Right renal cortex interstitium (tissue), 3 donors: ENCODE measurements at regions not wholly inside any gene's neighbourhood (a gene's known extent, or its start where the extent isn't known, plus 50 kb on each side); places are given as distances from the start of the nearest gene placed in this dataset.
A peak's percentile ranks its signal among the peaks of the same experiment; 100 is the strongest.

ENCODE experiments used
- DNase-seq, 3 donors: peaks; one replicate each; pipeline ENCODE4 v3.0.0-alpha.2; 2013; ENCODE audit warnings: low read depth in 3 of 3, low spot score in 2 of 3

GRCh38 chr17:73694491-73694890 lies 50.2 kb upstream of the SDK2 start:
- no peak for DNase-seq

- DNase-seq, result no peak
Observed at GRCh38 chr17:73695035-73695738, 50.9 kb upstream of the SDK2 start.

- no peak for DNase-seq
Observed at GRCh38 chr17:73696251-73696650, 52.0 kb upstream of the SDK2 start.

DNA sequence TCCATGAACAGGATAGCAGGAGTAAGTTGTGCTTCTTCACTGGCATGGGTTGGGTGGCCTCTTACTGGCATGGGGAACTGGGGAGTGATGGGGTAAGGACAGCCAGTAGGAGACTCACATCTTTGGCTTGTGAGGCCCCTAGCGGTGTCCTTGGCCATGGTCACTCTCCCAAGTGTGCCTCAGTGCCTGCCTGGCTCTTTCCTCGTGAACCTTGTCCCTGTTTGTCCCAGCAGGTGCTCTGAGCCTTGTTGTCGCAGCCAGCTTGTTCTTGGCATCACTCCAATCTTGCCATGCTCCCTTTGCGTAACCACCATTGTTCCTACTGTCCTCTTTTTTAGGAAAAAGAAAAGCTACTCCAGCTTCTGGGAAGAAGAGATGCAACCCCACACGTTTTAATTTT lies 53.6 kb upstream of the SDK2 start:
- no peak for DNase-seq

DNA sequence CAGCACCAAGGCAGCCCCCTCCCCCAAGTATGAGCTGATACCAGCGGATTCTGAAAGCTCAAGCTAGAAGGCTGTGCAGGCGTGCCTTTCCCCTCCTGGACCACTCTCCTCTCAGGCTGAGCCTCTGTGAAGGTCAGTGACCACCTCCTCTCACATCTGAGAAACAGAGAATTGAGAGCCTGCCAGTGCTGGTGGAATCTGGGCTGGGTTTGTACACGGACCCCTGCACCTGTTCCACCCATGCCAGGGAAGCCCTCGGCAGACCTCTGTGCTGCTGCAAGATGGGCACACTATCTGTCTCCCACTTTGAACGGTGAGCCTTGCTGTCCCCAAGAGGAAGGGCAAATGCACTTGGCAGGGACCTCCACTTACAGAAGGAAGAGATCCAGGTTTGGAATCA lies 54.7 kb upstream of the SDK2 start:
- DNase-seq, result no peak

DNA sequence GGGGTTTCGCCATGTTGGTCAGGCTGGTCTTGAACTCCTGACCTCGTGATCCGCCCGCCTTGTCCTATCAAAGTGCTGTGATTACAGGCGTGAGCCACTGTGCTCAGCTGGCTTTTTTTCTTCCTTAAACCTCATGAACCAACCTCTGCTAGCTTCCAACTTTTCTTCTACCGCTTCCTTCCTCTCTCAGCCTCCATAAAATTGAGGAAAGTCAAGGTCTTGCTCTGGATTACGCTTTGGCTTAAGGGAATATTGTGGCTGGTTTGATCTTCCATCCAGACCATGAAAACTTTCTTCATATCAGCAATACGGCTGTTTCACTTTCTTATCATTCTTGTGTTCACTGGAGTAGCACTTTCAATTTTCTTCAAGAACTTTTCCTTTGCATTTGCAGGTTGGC lies 57.5 kb upstream of the SDK2 start:
- no peak for DNase-seq

- DNase-seq, result no peak
Observed at GRCh38 chr17:73703192-73703591, 58.9 kb upstream of the SDK2 start.

- DNase-seq, result no peak
Observed at GRCh38 chr17:73703917-73704316, 59.7 kb upstream of the SDK2 start.

DNA sequence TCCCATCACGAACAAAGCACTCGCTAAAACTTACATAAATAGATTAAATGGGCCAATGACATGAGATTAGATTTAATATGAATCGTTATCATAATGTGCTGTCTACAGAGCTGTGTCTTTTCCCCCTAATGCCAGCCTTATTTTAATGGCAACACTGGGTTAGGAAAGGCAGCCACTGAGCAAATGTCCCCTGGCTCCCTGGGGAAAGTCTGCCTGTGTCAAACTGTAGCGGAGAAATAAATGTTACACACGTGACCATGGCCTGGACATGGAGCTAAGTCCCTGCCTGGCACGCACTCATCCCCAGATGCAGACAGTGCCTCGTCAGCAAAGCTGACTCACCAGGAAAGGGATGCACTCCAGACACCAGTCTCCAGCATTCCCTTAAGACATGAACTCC lies 61.3 kb upstream of the SDK2 start:
- DNase-seq, result no peak

GRCh38 chr17:73706428-73706827 lies 62.2 kb upstream of the SDK2 start:
- DNase-seq, result no peak

DNA sequence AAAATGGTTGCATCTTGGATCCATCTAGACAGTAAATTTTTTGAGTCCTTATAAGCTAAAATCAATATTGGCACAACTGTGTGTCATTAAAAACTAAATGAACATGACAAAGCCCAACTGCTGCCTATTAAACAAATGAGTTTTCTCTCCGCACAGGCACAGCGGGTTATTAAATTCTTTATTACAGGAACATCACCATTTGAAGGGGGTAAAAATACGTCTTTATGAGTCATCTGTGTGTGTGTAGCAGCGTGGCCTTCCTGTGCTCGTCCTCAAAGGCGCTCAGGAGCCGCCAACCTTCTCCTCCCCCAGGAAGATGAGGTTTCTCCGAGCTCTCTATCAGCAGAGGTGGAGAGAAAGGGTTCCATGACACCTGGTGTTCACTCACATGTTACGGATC lies 62.6 kb upstream of the SDK2 start:
- no peak for DNase-seq

DNA sequence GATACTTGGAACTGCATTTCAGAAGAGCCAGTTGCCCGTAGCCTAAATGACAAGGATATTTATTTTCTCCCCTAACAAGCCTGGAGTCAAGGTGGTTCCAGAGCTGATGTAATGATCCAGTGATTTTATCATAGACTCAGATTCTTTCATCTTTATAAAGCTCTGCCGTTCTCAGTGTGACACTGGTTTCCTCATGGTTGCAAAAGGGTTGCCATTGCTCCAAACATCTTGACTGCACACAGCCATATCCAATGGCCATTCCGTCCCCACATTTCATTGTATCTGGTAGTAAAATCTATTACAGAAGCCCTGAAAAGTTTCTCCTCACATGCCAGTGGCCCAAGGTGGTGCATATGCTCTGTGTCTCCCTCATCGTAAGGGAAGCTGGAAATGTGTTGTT lies 63.1 kb upstream of the SDK2 start:
- DNase-seq, result no peak

DNA sequence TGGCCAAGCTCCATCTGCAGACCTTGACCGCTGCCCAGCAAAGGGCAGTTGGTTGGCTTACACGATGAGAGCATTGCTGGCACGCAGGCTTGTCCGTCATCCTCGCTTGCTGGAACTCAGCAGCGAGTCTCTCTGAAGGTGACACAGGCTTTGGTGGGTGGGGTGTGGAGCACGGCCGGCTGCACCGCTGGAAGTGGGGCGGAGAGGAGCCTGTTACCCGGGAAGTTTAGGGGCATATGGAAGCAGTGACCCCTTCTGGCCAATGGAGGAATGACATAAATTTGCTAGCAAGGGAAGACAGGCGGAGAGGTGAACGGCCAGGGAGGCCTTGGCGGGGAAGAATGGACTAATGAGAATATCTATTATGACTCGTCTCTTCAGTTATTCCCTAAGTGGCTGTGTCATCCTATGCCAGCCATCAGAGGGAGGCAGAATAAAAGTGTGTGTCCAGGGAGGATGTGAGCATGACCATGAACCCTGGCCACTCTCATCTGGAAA lies 65.9 kb upstream of the SDK2 start:
- DNase-seq, result peak; percentile 52 to 71 (median 65)

DNA sequence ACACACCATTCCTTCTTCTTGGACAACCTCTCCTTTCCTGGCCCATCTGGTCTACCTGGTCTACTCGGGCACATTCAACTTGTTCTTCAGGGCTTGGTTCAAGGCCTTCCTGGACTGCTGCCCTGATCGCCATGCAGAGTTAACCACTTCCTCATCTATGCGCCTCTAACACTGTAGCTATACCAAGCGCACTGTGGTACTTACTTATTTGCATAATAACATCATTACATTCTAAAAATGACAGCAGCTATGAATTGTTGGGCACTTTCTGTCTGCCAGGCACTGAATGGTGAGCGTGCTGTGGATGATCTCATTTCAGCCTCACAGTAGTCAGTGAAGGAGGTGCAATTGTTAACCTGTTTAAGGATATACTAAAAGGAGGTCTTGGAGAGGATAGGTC lies 66.9 kb upstream of the SDK2 start:
- DNase-seq, result no peak

GRCh38 chr17:73711916-73712315 lies 67.7 kb upstream of the SDK2 start:
- DNase-seq, result no peak

GRCh38 chr17:73713136-73713535 lies 68.9 kb upstream of the SDK2 start:
- DNase-seq, result no peak

- DNase-seq, result no peak
Observed at GRCh38 chr17:73715769-73716168, 71.5 kb upstream of the SDK2 start.

GRCh38 chr17:73717690-73718089 lies 73.4 kb upstream of the SDK2 start:
- DNase-seq, result no peak

DNA sequence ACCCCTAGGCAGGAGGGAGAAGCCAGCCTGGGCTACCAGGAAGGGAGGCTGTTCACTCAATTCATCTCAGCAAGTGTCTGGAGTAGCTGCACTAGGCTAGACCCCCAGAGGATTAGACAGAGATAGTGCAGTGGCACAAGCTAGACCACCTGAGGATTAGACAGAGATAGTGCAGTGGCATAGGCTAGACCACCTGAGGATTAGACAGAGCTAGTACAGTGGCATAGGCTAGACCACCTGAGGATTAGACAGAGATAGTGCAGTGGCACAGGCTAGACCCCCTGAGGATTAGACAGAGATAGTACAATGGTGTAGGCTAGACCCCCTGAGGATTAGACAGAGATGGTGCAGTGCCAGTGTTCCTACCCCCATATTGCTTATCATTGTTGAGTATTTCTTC lies 74.1 kb upstream of the SDK2 start:
- DNase-seq, result no peak

DNA sequence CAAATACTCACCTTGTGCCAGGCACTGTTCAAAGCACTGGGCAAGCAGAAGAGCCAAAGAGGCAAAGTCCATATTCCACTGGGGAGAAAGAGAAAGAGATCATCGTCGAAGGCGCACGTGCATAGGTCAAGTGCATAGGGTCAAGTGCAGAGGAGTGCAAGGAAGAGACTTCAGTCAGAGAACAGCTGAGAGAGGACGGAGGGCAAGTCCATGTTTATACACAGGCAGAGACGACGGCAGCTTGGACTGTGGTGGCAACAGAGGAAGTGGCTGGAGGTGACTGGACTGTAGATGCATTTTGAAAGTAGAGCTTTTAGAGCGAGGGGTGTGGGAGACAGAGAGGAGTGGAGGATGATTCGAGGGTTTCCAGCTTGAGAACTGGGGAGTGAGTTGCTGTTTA lies 74.7 kb upstream of the SDK2 start:
- DNase-seq, result no peak

- DNase-seq, result peak in 2 of 3 donors; percentile 42 to 46
Observed at GRCh38 chr17:73719588-73720071, 75.4 kb upstream of the SDK2 start.

DNA sequence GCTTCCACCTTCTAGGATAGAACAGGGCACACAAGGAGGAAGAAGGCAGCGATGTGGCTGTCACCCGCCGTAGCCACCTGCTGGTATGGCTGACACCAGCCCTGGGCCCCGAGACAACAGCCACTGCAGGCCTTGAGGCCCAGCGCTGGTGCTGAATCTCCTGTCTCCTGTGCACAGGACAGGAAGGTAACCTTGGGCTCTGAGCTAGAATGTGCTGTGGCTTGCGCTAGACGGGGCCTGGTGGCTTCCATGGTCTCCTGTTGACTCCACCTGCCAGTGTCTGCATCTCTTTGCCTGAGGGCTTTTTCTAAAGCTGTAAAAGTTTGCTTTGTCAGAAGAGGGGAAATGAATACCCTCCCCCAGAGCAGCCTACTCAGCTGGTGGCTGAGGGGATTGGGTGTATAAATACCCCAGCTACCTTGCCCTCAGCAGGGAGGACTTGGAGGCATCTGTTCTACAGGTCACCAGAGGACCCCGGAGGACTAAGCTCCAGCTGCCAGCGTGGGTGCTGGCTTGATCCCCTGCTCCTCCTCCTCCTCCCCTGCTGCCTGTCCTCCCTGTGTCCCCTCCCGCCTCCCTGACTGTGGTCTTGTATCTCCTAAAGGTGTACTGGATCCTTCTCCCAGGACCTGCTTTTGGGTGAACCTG lies 76.1 kb upstream of the SDK2 start:
- no peak for DNase-seq
